ENCODE measurements at regions not wholly inside any gene's neighbourhood (a gene's known extent, or its start where the extent isn't known, plus 50 kb on each side); places are given as distances from the start of the nearest gene placed in this dataset.

DNA sequence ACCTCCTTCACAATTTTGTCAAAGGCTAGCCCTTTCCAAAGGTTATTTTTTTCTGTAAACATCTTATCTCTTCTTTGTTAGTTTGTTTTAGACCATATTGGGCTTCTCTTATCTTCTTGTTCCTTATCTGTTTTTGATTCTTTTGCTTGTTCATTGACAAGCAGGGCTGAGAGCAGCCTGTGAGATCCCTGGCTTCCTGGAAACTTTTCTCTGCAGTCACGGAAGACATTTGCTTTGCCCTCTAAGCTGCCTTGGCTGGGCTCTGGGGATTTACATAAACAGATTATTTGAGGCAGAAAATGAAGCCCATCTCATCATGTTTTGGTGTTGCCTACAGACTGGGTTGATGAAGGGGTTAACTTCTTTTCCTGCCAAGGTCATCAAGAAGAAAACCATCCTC is 157.4 kb upstream of the AMOT start:
- TF ChIP-seq, protein P1, sequence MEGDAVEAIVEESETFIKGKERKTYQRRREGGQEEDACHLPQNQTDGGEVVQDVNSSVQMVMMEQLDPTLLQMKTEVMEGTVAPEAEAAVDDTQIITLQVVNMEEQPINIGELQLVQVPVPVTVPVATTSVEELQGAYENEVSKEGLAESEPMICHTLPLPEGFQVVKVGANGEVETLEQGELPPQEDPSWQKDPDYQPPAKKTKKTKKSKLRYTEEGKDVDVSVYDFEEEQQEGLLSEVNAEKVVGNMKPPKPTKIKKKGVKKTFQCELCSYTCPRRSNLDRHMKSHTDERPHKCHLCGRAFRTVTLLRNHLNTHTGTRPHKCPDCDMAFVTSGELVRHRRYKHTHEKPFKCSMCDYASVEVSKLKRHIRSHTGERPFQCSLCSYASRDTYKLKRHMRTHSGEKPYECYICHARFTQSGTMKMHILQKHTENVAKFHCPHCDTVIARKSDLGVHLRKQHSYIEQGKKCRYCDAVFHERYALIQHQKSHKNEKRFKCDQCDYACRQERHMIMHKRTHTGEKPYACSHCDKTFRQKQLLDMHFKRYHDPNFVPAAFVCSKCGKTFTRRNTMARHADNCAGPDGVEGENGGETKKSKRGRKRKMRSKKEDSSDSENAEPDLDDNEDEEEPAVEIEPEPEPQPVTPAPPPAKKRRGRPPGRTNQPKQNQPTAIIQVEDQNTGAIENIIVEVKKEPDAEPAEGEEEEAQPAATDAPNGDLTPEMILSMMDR (IDR thresholded peaks at IDR 0.05; ENCODE audit: poor library complexity, severe bottlenecking), result no peak
- no peak for TF ChIP-seq EZH2 (IDR thresholded peaks at IDR 0.05; ENCODE audit: borderline replicate concordance, insufficient read depth, low read length, poor library complexity, severe bottlenecking)
- TF ChIP-seq EP300 (conservative IDR thresholded peaks at IDR 0.05; ENCODE audit: poor library complexity, severe bottlenecking), result no peak
- TF ChIP-seq TAF1 (IDR thresholded peaks at IDR 0.05; ENCODE audit: low read depth), result no peak
- TF ChIP-seq SMC3 (conservative IDR thresholded peaks at IDR 0.05; ENCODE audit: poor library complexity), result no peak
- no peak for TF ChIP-seq MXI1 (conservative IDR thresholded peaks at IDR 0.05; ENCODE audit: poor library complexity, severe bottlenecking)
- TF ChIP-seq POLR2AphosphoS5 (IDR thresholded peaks at IDR 0.05), result no peak
